GM12872 (cell line): ENCODE measurements at regions not wholly inside any gene's neighbourhood (a gene's known extent, or its start where the extent isn't known, plus 50 kb on each side); places are given as distances from the start of the nearest gene placed in this dataset.

ENCODE experiments used
- CTCF ChIP-seq: IDR thresholded peaks from 3 replicates; pipeline ENCODE4 v1.5.1; 2011; ENCODE audit warnings: low read depth, mild to moderate bottlenecking, low read length, moderate library complexity; ENCODE audit not compliant: insufficient read depth

GRCh38 chr18:72041313-72042032 lies 502.7 kb downstream of the CBLN2 start:
- TF ChIP-seq CTCF: no peak

GRCh38 chr18:72013427-72013850 lies 530.7 kb downstream of the CBLN2 start:
- TF ChIP-seq CTCF: no peak

- no peak for TF ChIP-seq CTCF
Observed at GRCh38 chr18:71998547-71999097, 545.5 kb downstream of the CBLN2 start.

- no peak for TF ChIP-seq CTCF
Observed at GRCh38 chr18:71995904-71996465, 548.2 kb downstream of the CBLN2 start.

GRCh38 chr18:71994273-71994672 lies 549.9 kb downstream of the CBLN2 start:
- no peak for TF ChIP-seq CTCF

- TF ChIP-seq CTCF: no peak
Observed at GRCh38 chr18:71989616-71990015, 554.5 kb downstream of the CBLN2 start.

- no peak for TF ChIP-seq CTCF
Observed at GRCh38 chr18:71986351-71987050, 557.6 kb downstream of the CBLN2 start.
